ENCODE measurements at regions not wholly inside any gene's neighbourhood (a gene's known extent, or its start where the extent isn't known, plus 50 kb on each side); places are given as distances from the start of the nearest gene placed in this dataset.

- no peak for DNase-seq
Measured at GRCh38 chr22:27615408-27615807, 186.1 kb downstream of the MN1 start.

DNA sequence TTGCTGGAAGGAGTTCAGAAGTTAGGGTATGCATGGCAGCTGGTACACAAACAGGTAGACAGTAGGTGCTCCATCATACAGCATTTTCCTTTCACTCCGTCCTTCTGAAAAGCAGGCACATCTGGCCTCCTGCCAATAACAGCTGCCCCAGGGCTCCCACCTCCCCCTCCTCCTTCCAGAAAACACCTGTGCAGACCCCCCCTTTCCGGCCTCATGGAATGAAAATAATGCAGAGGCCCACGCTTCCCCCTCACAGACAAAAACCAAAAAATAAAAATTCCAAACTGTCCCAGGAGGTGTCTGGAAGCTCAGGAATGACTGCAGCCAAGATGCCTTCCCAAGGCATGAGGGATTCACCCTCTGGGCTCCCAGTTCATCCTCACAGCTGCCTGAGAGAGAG is 185.5 kb downstream of the MN1 start:
- DNase-seq: no peak

GRCh38 chr22:27617214-27617881 is 184.2 kb downstream of the MN1 start:
- no peak for DNase-seq

DNA sequence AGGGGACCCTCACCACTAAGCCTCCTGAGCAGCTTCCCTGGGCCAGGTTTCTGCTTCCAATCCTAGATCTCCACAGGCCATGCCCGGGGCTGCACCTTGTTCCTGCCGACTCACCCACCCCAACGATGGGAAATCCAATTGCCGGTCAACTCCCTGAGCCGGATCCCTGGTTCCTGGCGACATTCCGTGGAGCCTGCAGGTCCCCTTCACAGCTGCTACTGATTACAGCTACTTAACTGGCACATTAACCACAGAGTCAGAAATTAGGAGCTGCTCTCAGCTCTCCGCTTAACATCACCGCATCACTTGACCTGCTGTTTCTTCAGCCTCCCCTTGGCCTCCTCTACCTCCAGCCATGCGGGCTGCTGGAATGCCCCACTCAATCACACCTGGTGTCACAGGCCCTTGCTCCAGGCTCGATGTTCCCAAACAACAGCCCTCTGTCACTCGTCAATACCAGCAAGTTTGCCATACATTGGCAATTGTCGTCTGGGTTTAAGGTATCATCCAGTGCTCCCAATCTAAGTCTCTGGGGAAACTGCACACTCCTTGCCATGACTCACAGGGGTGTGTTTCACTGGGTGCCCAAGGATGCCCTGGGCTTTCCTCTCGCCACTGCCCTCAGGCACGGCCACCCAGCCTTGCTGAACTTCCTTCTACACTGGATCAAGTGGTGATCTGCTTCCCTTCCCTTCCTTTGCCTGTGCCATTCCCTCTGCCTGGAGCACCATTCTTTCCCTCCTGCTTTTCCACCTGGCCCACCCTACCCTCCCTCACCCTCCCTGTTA is 181.0 kb downstream of the MN1 start:
- DNase-seq: no peak

GRCh38 chr22:27621486-27622070 is 180.0 kb downstream of the MN1 start:
- DNase-seq: no peak

- no peak for DNase-seq
Measured at GRCh38 chr22:27624042-27624441, 177.5 kb downstream of the MN1 start.

DNA sequence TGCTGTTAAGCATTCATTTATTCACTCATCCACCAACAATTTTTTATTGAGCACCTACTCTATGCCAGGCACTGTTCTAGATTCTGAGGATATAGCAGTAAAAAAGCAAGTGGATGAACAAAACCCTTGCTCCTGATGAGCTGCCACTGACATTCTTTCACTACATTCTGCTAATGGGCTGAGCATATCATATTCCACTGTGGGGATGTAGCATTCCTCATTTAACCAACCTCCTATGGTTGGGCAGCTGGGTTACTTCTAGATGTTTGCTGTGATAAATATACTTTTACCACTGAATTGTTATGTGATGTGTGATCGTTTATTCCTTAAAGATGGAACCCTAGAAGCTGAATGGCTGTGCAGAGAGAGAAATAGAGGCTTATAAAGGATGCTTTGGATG is 176.9 kb downstream of the MN1 start:
- DNase-seq: no peak

GRCh38 chr22:27625769-27626674 is 175.5 kb downstream of the MN1 start:
- DNase-seq: no peak

DNA sequence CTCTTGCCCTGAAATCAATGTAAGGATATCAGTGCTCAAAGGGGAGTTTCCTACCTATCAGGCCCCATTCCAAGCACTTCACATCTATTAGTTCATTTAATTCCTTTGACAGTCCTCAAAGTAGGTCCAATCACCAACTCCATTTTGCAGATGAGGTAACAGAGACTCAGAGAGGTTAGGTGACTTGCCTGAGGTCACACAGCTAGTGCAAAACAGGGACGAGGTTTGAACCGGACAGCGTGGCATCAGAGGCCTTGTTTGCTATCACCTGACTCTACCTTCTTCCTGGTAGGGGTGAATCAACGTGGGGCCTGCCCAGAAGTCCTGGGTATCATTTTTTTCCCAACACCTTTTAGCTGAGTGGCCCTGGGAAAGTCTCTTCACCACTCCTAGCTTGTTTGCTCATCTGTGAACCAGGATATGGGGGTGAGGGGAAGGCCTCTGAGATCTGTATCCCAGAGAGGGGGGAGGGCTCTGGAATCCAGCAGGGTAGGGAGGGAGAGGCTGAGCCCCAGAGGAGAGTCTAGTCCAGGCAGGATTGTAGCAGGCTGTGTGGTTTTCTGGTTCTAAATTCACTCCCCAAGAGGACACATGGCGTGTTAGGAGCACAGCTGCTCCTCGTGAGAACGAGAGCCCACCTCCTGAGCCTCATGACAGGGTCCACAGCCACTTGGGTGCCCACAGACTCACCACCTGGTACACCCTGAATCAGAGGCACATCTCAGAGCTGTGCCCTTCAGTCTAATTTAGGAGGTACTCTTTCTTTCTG is 174.7 kb downstream of the MN1 start:
- DNase-seq: no peak

DNA sequence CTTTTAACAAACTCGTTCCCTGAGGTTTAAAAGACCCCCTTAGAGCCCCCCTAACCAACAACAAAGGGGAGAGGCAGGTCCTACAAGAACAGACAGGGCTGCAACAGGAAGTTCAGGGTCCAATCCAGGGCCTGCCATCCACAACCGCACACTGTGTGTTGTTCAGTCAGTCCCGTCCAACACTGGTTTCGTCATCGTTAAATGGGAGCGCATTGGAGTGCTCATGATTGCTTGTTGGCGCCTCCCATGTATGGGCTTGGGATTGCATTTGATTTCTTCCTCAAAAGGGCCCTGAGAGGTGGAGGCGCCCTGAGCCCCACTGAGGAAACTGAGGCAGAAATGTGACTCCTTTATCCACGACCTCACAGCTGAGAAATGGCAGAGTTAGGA is 174.1 kb downstream of the MN1 start:
- no peak for DNase-seq

DNA sequence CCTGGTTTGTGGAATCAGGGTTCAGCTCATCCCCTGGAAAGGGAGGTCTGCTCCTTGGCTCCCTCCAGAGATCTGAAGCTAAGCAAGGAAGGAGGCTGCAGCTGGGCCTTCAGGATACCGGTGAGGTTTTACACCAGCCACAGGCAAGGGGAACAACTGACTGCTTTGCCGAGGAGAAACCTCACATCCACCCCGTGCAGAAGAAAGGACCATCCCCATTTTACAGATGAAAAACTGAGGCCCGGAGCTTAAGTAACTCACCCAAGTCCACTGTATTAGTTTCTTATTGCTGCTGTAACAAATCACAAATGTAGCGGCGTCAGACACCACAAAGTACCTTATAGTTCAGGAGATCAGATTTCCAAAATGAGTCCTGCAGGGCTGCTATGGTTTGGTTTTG is 173.7 kb downstream of the MN1 start:
- no peak for DNase-seq

DNA sequence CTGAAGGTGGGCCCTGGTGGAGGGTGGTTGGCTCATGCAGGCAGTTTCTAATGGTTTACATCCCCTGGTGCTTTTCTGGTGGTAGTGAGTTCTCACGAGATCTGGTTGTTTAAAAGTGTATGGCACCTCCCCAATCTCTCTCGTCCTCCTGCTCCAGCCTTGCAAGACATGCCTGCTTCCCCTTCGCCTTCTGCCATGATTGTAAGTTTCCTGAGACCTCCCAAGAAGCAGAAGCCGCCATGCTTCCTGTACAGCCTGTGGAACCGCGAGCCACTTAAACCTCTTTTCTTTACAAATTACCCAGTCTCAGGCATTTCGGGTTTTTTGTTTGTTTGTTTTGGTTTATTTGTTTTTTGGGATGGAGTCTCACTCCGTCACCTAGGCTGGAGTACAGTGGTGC is 173.2 kb downstream of the MN1 start:
- no peak for DNase-seq

DNA sequence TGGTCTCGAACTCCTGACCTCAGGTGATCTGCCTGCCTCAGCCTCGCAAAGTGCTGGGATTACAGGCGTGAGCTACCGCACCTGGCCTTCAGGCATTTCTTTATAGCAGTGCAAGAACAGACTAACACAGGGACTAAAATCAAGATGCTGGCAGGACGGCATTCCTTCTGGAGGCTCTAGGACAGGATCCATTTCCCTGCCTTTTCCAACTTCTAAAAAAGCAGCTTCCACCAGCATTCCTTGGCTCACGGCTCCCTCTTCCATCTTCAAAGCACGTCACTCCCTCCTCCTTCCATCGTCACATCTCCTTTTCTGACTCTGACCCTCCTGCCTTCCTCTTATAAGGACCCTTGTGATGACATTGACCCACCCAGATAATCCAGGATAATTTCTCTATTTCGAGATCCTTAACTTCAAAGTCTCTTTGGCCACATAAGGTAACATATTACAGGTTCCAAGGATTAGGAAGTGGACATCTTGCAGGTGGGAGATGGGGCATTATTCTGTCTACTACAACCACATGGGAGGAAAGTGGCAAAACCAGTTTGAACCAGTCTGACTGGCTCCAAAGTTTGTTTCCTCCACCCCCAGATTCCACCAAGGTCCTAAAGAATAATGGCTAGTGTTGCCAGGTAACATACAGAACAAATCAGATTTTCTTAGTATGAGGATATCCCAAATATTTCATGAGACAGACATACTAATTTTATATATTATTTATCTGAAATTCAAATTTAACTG is 172.5 kb downstream of the MN1 start:
- no peak for DNase-seq

GRCh38 chr22:27629908-27630673 is 171.5 kb downstream of the MN1 start:
- DNase-seq: no peak

DNA sequence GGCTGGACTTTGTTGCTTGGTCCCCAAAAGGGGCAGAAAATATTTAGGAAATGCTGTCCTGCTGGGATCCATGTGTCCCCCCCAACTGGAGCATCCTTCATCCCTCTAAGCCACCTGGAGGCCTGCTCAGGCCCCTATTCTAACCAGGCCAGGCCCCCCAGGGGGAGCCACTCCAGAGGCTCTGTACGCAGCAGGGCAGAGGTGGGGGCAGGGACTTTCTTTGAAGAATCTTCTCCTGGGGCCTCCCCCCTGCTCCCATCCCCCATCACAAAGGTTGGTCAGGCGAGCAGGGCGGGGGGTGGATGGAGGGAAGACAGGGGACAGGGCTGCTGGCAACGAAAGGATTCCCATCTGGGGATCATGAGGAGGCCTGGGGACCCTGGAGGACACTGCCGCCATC is 170.8 kb downstream of the MN1 start:
- no peak for DNase-seq

DNA sequence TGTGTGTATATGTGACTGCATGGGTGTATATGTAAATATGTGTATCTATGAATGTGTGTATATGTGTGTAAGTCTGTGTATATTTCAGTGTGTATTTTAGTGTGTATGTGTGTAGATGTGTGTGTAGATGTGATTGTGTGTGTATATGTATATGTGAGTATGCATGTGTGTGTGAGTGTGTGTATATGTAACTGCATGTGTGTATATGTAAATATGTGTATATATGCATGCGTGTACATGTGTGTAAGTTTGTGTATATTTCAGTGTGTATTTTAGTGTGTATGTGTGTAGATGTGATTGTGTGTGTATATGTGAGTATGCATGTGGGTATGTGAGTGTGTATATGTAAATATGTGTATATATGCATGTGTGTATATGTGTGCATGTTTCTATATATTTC is 169.9 kb downstream of the MN1 start:
- no peak for DNase-seq

- no peak for DNase-seq
Measured at GRCh38 chr22:27632451-27633295, 168.9 kb downstream of the MN1 start.

DNA sequence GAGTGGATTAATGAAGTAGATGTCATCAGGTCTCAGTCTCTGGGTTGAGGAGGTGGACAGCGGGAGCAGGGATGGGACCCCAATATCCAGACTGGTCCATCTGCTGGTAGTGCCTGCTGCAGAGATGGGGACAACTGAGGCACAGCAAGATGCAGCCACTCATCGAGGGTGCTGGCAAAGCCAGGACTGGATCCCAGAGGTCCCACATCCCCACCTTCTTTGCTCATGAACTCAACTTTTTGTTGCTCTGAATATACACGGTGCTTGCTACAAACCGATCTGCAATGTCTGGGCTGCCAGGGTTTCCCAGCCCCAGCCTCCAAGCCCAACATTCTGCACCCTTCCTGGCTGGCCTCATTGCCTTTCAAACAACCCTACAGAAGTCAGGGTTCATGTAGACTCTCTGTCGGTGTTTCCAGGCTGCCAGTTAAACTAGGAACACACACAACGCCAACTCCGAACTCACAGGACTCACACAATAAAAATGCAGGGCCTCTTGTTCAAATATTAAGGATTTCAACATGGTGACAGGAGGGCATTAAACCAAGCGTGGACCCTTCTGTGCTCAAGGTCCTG is 168.2 kb downstream of the MN1 start:
- DNase-seq: no peak

- DNase-seq: no peak
Measured at GRCh38 chr22:27634043-27634740, 167.4 kb downstream of the MN1 start.

Measured in stimulated activated naive CD4-positive, alpha-beta T cell treated with Interleukin-2 at 50 U/mL for 16 hours (primary cell).